ENCODE measurements at regions not wholly inside any gene's neighbourhood (a gene's known extent, or its start where the extent isn't known, plus 50 kb on each side); places are given as distances from the start of the nearest gene placed in this dataset.

- TF ChIP-seq PBX3 (IDR thresholded peaks at IDR 0.05; ENCODE audit: insufficient replicate concordance, low read depth, low read length) (no peak), DPF2 (IDR thresholded peaks at IDR 0.05) (peak; percentile 76), MEF2A (IDR thresholded peaks at IDR 0.05; ENCODE audit: insufficient read depth, low read depth, low read length) (0 out of 2 replicates have a peak, but pooled peaks have one; percentile 17), ZNF384 (IDR thresholded peaks at IDR 0.05; ENCODE audit: borderline replicate concordance, low read depth, low read length) (no peak), EZH2 (IDR thresholded peaks at IDR 0.05; ENCODE audit: borderline replicate concordance, control insufficient read depth, low read depth, low read length) (no peak), RB1 (IDR thresholded peaks at IDR 0.05; ENCODE audit: borderline replicate concordance) (0 out of 2 replicates have a peak, but pooled peaks have one; percentile 29), FOXM1 (IDR thresholded peaks at IDR 0.05; ENCODE audit: low read depth, low read length) (peak; percentile 71), RAD51 (IDR thresholded peaks at IDR 0.05) (peak; percentile 78), BMI1 (IDR thresholded peaks at IDR 0.05; ENCODE audit: borderline replicate concordance) (no peak), PML (IDR thresholded peaks at IDR 0.05; ENCODE audit: low read length) (peak; percentile 43; the same call in 1 of the 2 replicates), CHD1 (IDR thresholded peaks at IDR 0.05; ENCODE audit: low read depth, low read length) (peak; percentile 47; the same call in 1 of the 2 replicates), BCL3 (IDR thresholded peaks at IDR 0.05; ENCODE audit: borderline replicate concordance, insufficient read depth, low read depth, low read length, poor library complexity, severe bottlenecking) (peak; percentile 85), PKNOX1 (IDR thresholded peaks at IDR 0.05) (peak; percentile 32), IKZF2 (IDR thresholded peaks at IDR 0.05) (peak; percentile 76 to 81), YBX1 (IDR thresholded peaks at IDR 0.05) (no peak), GATAD2B (conservative IDR thresholded peaks at IDR 0.05; ENCODE audit: low read depth) (peak; percentile 89), BACH1 (IDR thresholded peaks at IDR 0.05; ENCODE audit: borderline replicate concordance) (no peak; the same call in 1 of the 2 replicates), IRF4 (IDR thresholded peaks at IDR 0.05; ENCODE audit: low read depth, low read length) (peak; percentile 54; the same call in 1 of the 2 replicates), HDAC2 (IDR thresholded peaks at IDR 0.05) (no peak), NRF1 (conservative IDR thresholded peaks at IDR 0.05; ENCODE audit: low read depth, low read length) (no peak), MEF2B (IDR thresholded peaks at IDR 0.05; ENCODE audit: partially characterized antibody, poor library complexity, severe bottlenecking) (peak; percentile 98), SRF (IDR thresholded peaks at IDR 0.05; ENCODE audit: low read depth in 2 of 2, low read length in 2 of 2) (0 out of 4 replicates have a peak, but pooled peaks of 1 of the 2 experiments have one; percentile 19), SMAD1 (IDR thresholded peaks at IDR 0.05; ENCODE audit: low read depth, partially characterized antibody) (peak; percentile 72), EED (IDR thresholded peaks at IDR 0.05; ENCODE audit: low read depth) (peak; percentile 78), ELK1 (IDR thresholded peaks at IDR 0.05; ENCODE audit: low read depth, low read length) (0 out of 2 replicates have a peak, but pooled peaks have one; percentile 30), IKZF1 (conservative IDR thresholded peaks at IDR 0.05) (peak; percentile 83), HCFC1 (IDR thresholded peaks at IDR 0.05; ENCODE audit: low read length) (no peak), FOXK2 (IDR thresholded peaks at IDR 0.05) (no peak)
Observed at GRCh38 chr2:75431763-75432162, 129.0 kb downstream of the EVA1A start (continued).

Data from GM12878 (cell line).